ENCODE measurements at regions not wholly inside any gene's neighbourhood (a gene's known extent, or its start where the extent isn't known, plus 50 kb on each side); places are given as distances from the start of the nearest gene placed in this dataset.

DNA sequence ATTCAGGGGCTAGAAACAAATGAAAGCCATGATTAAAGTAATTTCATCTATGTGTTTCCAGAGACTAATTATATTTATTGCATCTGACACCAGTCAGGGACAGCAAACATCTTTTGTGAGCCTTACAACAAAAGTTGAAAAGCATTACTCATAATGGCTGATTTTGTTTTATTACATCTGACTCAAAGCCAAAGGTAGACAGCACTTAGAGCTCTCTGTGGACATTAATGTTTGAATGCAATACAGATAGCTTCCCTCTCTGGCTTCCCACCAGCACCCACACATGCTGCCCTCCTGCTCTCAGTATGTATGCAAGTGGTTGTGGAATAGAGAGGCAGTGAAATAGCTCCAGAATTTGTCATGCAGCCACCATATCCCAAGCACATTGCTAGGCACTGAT lies 198.7 kb downstream of the SETD4 start:
- TF ChIP-seq, protein P1, sequence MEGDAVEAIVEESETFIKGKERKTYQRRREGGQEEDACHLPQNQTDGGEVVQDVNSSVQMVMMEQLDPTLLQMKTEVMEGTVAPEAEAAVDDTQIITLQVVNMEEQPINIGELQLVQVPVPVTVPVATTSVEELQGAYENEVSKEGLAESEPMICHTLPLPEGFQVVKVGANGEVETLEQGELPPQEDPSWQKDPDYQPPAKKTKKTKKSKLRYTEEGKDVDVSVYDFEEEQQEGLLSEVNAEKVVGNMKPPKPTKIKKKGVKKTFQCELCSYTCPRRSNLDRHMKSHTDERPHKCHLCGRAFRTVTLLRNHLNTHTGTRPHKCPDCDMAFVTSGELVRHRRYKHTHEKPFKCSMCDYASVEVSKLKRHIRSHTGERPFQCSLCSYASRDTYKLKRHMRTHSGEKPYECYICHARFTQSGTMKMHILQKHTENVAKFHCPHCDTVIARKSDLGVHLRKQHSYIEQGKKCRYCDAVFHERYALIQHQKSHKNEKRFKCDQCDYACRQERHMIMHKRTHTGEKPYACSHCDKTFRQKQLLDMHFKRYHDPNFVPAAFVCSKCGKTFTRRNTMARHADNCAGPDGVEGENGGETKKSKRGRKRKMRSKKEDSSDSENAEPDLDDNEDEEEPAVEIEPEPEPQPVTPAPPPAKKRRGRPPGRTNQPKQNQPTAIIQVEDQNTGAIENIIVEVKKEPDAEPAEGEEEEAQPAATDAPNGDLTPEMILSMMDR (conservative IDR thresholded peaks at IDR 0.05; ENCODE audit: low read length): no peak
- TF ChIP-seq EZH2phosphoT487 (IDR thresholded peaks at IDR 0.05; ENCODE audit: borderline replicate concordance): no peak
